HG02678 (cell line): ENCODE measurements at regions not wholly inside any gene's neighbourhood (a gene's known extent, or its start where the extent isn't known, plus 50 kb on each side); places are given as distances from the start of the nearest gene placed in this dataset.
"Not testable (repeated sequence)": the region's sequence is repeated elsewhere in the genome, so short reads cannot be mapped to it uniquely, and the experiment has no call there.

Source experiments
- ATAC-seq: cut with Tn5 transposase; IDR thresholded peaks from one replicate; pipeline ENCODE4 v1.9.1; 2021; ENCODE audit warnings: mild to moderate bottlenecking, moderate library complexity; ENCODE audit not compliant: unreplicated experiment

- no peak for ATAC-seq
These were observed 1404.2 kb downstream of the BRD1 start for GRCh38 chr22:48423481-48423911.

DNA sequence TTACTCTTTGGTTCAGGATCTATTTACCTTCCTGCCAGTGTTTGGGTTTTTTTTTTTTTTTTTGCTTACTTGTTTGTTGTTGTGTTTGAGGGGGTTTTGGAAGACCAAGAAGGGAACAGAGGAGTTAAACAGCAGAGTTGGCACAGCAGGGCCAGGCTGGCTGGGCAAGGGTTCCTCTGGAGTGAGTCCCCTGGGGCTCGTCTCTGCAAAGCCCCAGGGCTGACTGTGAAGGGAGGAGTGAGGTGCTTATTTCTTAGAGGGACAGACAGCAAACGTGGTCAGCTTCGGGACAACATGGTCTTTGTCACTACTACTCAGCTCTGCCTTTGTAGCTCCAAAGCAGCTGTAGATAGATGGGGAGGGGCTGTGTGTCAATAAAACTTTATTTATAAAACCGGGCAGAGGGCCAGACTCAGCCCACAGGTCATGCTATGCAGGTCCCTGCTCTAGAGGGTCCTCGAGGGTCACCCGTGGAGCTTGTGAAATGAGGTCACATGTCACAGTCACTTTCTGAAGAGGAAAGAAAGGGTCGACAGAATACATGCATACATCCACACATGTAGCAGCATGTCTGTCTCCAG lies 1404.7 kb downstream of the BRD1 start:
- no peak for ATAC-seq

DNA sequence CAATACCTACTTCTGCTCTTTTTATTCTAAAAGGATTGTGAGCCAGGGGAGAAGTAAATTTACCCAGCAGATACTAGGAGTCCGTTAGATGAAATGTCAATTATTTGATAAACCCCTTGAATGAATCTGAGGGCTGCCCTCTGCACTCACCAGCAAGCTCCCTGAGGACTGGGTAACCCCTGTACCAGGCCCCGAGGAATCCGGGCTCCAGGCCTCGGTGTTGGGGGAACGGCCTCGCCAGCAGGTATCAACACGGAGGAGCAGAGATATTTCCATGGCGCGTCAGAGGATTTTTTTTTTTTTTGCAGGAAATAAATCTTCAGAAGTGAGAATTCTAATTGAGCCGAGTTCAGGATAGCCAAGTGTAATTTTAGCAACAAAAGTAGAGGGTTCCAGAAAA lies 1408.8 kb downstream of the BRD1 start:
- ATAC-seq: no peak

DNA sequence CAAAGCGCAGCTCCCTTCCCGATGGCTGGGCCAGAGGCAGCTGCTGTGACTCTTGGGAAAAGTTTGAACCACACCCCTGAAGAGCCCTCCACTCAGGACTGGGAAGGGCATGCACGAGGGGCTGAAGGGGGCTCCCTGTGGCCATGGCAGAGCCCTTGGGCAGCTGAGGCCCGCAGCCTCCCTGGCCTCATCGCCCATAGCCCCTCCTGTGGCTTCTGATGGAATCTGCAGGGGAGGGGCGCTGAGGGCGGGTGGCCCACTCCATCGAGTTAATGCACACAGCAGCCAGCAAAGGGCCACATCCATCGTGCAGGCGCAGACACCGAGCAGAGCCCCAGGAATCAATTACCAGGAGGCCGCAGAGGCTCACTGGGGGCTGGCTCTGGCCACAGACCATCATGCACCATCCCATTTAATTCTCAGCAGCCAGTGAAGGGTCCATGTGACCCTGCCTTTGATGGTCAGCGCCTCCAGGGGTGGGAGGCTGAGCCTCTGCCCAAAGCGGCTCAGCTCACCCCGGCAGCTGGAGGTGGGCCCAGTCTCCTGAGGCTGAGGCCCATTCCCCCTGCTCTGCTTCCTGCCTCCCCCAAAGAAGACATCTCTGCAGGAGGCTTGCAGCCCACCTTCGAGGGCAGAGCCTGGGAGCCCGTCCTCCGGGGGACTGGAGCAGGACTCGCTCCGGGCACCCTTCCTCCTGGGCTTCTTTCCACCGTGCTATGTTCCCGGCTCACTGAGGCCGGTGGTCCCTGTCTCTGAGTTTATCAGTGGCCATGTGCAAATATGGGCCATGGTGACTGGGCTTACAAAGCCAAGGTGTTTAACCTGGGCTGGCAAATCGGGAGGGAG lies 1410.2 kb downstream of the BRD1 start:
- no peak for ATAC-seq

- ATAC-seq: no peak
These were observed 1411.1 kb downstream of the BRD1 start for GRCh38 chr22:48416396-48417224.

- ATAC-seq: no peak
These were observed 1412.2 kb downstream of the BRD1 start for GRCh38 chr22:48415520-48415919.

DNA sequence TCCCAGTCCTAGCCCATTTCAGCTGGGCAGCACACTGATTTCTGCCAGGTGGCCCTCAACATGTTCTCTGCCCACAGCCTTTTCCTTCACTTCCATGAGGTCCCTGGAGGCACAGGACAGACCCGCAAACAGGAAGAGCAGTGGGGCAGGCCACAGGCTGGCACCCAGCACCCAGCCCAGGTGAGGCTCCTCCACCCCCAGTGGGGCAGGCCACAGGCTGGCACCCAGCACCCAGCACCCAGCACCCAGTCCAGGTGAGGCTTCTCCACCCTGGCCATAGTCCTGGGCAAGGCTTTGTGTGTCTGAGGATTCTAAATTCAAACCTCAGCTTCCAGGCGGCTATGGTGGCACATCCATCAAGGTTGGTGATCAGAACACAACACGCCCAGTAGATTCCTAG lies 1413.0 kb downstream of the BRD1 start:
- no peak for ATAC-seq

GRCh38 chr22:48412931-48413330 lies 1414.7 kb downstream of the BRD1 start:
- ATAC-seq: not testable (repeated sequence)

DNA sequence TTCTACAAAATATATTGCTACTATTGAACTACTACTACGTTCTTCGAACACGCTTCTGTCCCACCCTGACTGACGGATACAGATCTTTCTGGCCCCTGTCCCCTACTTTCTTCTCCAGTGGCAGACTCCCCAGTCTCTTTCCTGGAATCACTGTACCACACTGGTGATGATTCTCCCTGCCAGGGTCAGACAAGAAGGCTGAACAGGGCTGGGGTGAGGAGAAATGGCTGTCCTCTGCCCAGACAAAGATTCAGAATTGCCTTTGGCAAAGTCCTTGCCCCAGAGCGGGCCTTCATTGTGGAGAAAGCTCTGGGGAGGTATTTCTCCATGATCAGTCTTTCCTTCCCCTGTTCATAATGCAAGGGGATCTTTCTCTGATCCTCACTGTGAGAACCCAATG lies 1417.1 kb downstream of the BRD1 start:
- ATAC-seq: no peak

- no peak for ATAC-seq
These were observed 1420.3 kb downstream of the BRD1 start for GRCh38 chr22:48407256-48407955.

- no peak for ATAC-seq
These were observed 1421.5 kb downstream of the BRD1 start for GRCh38 chr22:48406161-48406560.

- no peak for ATAC-seq
These were observed 1421.9 kb downstream of the BRD1 start for GRCh38 chr22:48405741-48406140.

- ATAC-seq: no peak
These were observed 1422.7 kb downstream of the BRD1 start for GRCh38 chr22:48404801-48405447.

DNA sequence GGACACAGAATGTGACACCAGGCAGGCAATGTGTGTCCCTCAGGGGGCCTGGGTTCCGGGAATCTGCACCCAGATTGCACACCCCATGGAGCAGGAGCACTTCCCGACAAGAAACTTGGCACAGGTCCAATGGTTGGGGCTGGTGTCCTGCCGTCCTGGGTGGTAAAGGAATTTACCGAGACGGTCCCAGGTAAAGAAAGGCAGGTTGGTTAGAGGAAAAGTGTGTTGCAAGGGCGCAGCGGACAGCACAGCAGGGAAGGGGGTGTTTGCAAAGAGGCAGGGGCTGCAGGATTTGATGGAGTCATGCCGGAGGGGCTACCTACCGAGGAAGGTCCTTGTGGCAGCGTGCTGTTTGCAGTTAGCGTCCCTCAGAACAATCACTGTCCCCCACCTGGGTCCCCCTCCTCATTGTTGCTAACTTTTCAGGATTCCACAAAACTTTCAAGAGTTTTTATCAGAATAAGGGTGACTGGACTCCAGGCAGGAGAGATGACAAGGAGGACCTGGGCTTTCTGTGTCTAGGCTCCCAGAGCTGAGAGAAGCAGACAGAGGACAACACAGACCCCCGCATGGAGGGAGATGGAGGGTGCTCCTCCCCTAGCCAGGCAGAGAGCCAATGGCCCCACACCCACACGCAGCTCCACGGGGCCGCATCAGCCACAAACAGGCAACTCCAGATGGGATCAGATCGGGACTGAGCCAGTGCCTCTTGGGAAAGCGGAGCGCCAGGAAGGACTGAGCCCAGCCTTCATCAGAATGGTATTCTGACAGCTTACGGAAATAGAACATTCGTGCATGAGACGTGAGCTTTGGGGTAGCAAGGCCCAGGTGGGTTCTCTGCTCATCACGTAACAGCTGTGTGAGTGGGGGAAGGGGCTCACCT lies 1423.9 kb downstream of the BRD1 start:
- no peak for ATAC-seq

- no peak for ATAC-seq
These were observed 1425.1 kb downstream of the BRD1 start for GRCh38 chr22:48402591-48403031.

DNA sequence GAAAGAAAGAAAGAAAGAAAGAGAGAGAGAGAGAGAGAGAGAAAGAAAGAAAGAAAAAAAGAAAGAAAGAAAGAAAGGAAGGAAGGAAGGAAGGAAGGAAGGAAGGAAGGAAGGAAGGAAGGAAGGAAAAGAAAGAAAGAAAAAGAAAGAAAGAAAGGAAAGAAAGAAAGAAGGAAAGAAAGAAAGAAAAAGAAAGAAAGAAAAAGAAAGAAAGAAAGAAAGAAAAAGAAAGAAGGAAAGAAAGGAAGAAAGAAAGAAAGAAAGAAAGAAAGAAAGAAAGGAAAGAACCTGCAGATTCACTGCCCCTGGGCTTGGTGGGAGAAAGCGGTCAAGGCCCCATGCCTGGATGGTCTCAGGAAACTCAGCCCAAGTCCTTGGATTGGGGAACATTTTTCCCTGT lies 1426.2 kb downstream of the BRD1 start:
- ATAC-seq: not testable (repeated sequence)

DNA sequence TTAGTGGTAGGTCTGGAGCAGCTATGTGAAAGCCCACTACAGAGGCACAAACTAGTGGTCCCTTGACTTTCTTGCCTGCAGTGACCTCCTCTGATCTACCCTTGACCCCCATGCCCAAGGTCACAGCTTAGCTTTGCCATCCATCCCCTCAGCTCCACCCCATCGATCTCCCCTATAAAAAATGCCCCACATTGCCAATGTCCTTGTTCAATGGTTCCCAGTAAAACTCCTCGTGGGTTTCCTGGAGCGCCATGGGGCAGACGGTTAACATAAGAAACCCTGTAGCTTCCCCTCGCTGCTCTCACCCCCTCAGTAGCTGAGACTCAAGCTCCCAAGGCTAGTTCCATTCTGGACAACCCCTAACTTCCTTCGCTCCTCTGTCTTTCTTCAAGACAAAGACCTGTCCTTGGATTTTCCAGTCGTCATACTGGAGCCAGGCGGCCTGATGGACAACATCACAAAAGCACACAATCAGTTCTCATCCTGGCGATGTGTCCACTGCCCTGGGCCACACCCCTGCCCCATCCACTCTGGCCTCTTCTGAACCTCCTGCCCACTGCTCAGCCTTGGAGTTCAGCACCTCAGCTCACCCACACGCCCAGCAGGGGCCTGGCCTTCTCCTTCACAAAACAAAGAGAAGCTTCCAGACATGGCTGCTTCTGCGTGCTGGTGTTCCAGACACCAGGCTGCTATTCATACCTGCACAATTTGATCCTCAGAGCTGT lies 1429.3 kb downstream of the BRD1 start:
- no peak for ATAC-seq

- no peak for ATAC-seq
These were observed 1430.0 kb downstream of the BRD1 start for GRCh38 chr22:48397531-48398180.
